Prostate gland (tissue), 2 donors: ENCODE measurements at regions not wholly inside any gene's neighbourhood (a gene's known extent, or its start where the extent isn't known, plus 50 kb on each side); places are given as distances from the start of the nearest gene placed in this dataset.

ENCODE experiments used
- DNase-seq: peaks from one replicate; pipeline ENCODE4 v3.0.0-alpha.2; 2019; ENCODE audit warnings: low spot score
- H3K27ac ChIP-seq, 2 donors: fragments of 200-600 bp; sonication (generic); 2 replicates each; pipeline ENCODE4 v1.5.1; 2017 to 2019
- H3K27me3 ChIP-seq: fragments of 200-600 bp; sonication (generic); replicated peaks from 2 replicates; pipeline ENCODE4 v1.5.1; 2019; ENCODE audit not compliant: insufficient read depth
- H3K36me3 ChIP-seq, 2 donors: fragments of 200-600 bp; sonication (generic); 1 replicate in 1 of 2; 2 replicates in 1 of 2; pipeline versions ENCODE4 v1.5.1 to v1.8.1; 2017 to 2019
- H3K4me1 ChIP-seq: fragments of 200-600 bp; sonication (generic); replicated peaks from 2 replicates; pipeline ENCODE4 v1.5.1; 2019
- H3K4me3 ChIP-seq, 2 donors: fragments of 200-600 bp; sonication (generic); 2 replicates each; pipeline ENCODE4 v1.5.1; 2017 to 2019
- H3K9me3 ChIP-seq: fragments of 200-600 bp; sonication (generic); 2 replicates; pipeline ENCODE4 v1.5.1; 2017
- CTCF ChIP-seq, 4 experiments: fragments of 200-600 bp in 2 of 4; fragments of 450-650 bp in 2 of 4; sonication (generic) in 2 of 4; IDR thresholded peaks; 1 replicate in 3 of 4; 2 replicates in 1 of 4; pipeline ENCODE4 v1.5.1; 2016 to 2019; ENCODE audit warnings: antibody characterized with exemption in 4 of 4, mild to moderate bottlenecking in 2 of 4, moderate library complexity in 2 of 4
- POLR2A ChIP-seq: fragments of 450-650 bp; IDR thresholded peaks from one replicate; pipeline ENCODE4 v1.6.1; 2016; ENCODE audit warnings: antibody characterized with exemption, mild to moderate bottlenecking
- POLR2AphosphoS5 ChIP-seq: sonication (generic); formaldehyde crosslinking; IDR thresholded peaks from one replicate; pipeline ENCODE4 v1.6.1; 2017; ENCODE audit warnings: antibody characterized with exemption
- WGBS: methylation state at CpG from one replicate; pipeline ENCODE4 v1.1.5; 2018; 5-methylcytosine and 5-hydroxymethylcytosine counted together
- intact Hi-C: fragments of 100-400 bp; cut with DNase I; formaldehyde crosslinking; loops from one replicate; pipeline ENCODE4 v1.14.2; 2022

GRCh38 chr2:104262714-104263113 is 591.2 kb upstream of the POU3F3 start:
- Histone ChIP-seq H3K4me1 (no peaks in the 10 kb centered on the region), H3K27me3 (no peaks in the 10 kb centered on the region)
- no peak for TF ChIP-seq CTCF (IDR thresholded peaks at IDR 0.05)
- no peak for TF ChIP-seq POLR2AphosphoS5
- TF ChIP-seq POLR2A: no peak

GRCh38 chr2:104279646-104280045 is 574.3 kb upstream of the POU3F3 start:
- 78% methylated on average over 1 of the region's 1 CpG for WGBS
- no peak for DNase-seq
- intact Hi-C loops: no loop called here

More at GRCh38 chr2:104262714-104263113, 591.2 kb upstream of the POU3F3 start:
- Histone ChIP-seq H3K27ac (no peak overlapping the region), H3K36me3 (no peaks in the 10 kb centered on the region), H3K9me3 (no peaks in the 10 kb centered on the region), H3K4me3 (no peak overlapping the region)
- intact Hi-C loops: no loop called here
- WGBS: 100% methylated on average over 1 of the region's 1 CpG
- DNase-seq: no peak

GRCh38 chr2:104280216-104280615 is 573.7 kb upstream of the POU3F3 start:
- no peaks in the 10 kb centered on the region for H3K27me3 ChIP-seq
- no peaks in the 10 kb centered on the region for H3K4me1 ChIP-seq
- no peak overlapping the region for H3K27ac ChIP-seq
- no peaks in the 10 kb centered on the region for H3K9me3 ChIP-seq
- intact Hi-C loops: no loop called here
- no peak for TF ChIP-seq CTCF (IDR thresholded peaks at IDR 0.05)
- no peak for TF ChIP-seq POLR2AphosphoS5
- TF ChIP-seq POLR2A: no peak
- no peak overlapping the region for H3K4me3 ChIP-seq
- DNase-seq: no peak
- 78% methylated on average over 1 of the region's 1 CpG for WGBS
- H3K36me3 ChIP-seq: no peaks in the 10 kb centered on the region

More at GRCh38 chr2:104279646-104280045, 574.3 kb upstream of the POU3F3 start:
- Histone ChIP-seq H3K4me3 (no peak overlapping the region), H3K27me3 (no peaks in the 10 kb centered on the region), H3K36me3 (no peaks in the 10 kb centered on the region), H3K27ac (no peak overlapping the region), H3K4me1 (no peaks in the 10 kb centered on the region), H3K9me3 (no peaks in the 10 kb centered on the region)
- no peak for TF ChIP-seq CTCF (IDR thresholded peaks at IDR 0.05)

GRCh38 chr2:104286841-104287240 is 567.1 kb upstream of the POU3F3 start:
- no peaks in the 10 kb centered on the region for H3K27me3 ChIP-seq
- no peak overlapping the region for H3K4me3 ChIP-seq
- WGBS: 66% methylated on average over 3 of the region's 3 CpGs
- H3K9me3 ChIP-seq: no peaks in the 10 kb centered on the region
- TF ChIP-seq POLR2AphosphoS5 (no peak), CTCF (IDR thresholded peaks at IDR 0.05) (no peak), POLR2A (no peak)
- intact Hi-C loops: no loop called here
- DNase-seq: no peak
- no peaks in the 10 kb centered on the region for H3K4me1 ChIP-seq
- H3K27ac ChIP-seq: no peak overlapping the region
- no peaks in the 10 kb centered on the region for H3K36me3 ChIP-seq

- Histone ChIP-seq H3K9me3 (no peaks in the 10 kb centered on the region), H3K4me1 (no peaks in the 10 kb centered on the region), H3K4me3 (no peak overlapping the region), H3K27me3 (no peaks in the 10 kb centered on the region), H3K36me3 (no peaks in the 10 kb centered on the region), H3K27ac (no peak overlapping the region)
- TF ChIP-seq POLR2AphosphoS5: no peak
- no peak for TF ChIP-seq CTCF (IDR thresholded peaks at IDR 0.05)
- TF ChIP-seq POLR2A: no peak
- intact Hi-C loops: no loop called here
- no peak for DNase-seq
- WGBS: 51% methylated on average over 8 of the region's 8 CpGs
Measured at GRCh38 chr2:104289651-104290565, 564.0 kb upstream of the POU3F3 start.
